ENCODE measurements at regions not wholly inside any gene's neighbourhood (a gene's known extent, or its start where the extent isn't known, plus 50 kb on each side); places are given as distances from the start of the nearest gene placed in this dataset.

- no peaks in the 10 kb centered on the region for H3K36me3 ChIP-seq
- no peak overlapping the region for H3K4me3 ChIP-seq
- no peak overlapping the region for H3K27ac ChIP-seq
- intact Hi-C loops (cut with DNase I), result no loop called here
- no peak overlapping the region for H3K9ac ChIP-seq (ENCODE audit: low read depth in 2 of 2, low read length in 2 of 2)
- H3K9me3 ChIP-seq, result no peaks in the 10 kb centered on the region
- no peaks in the 10 kb centered on the region for H3K4me1 ChIP-seq
- no peak for DNase-seq
- TF ChIP-seq CTCF (IDR thresholded peaks at IDR 0.05), result no peak
- H3K27me3 ChIP-seq, result no peaks in the 10 kb centered on the region
These were observed 108.4 kb downstream of the BLID start for GRCh38 chr11:122007601-122008071.

GRCh38 chr11:122004446-122004845 is 111.6 kb downstream of the BLID start:
- no peaks in the 10 kb centered on the region for H3K9me3 ChIP-seq
- no peaks in the 10 kb centered on the region for H3K36me3 ChIP-seq
- intact Hi-C loops (cut with DNase I), result no loop called here
- DNase-seq, result no peak
- H3K27me3 ChIP-seq, result no peaks in the 10 kb centered on the region
- no peak for TF ChIP-seq CTCF (IDR thresholded peaks at IDR 0.05)
- no peak overlapping the region for H3K9ac ChIP-seq (ENCODE audit: low read depth in 2 of 2, low read length in 2 of 2)
- H3K4me1 ChIP-seq, result no peaks in the 10 kb centered on the region
- H3K4me3 ChIP-seq, result no peak overlapping the region
- H3K27ac ChIP-seq, result no peak overlapping the region

GRCh38 chr11:122002926-122003325 is 113.1 kb downstream of the BLID start:
- no peak for DNase-seq
- H3K9ac ChIP-seq (ENCODE audit: low read depth in 2 of 2, low read length in 2 of 2), result no peak overlapping the region
- TF ChIP-seq CTCF (IDR thresholded peaks at IDR 0.05), result no peak
- H3K9me3 ChIP-seq, result no peaks in the 10 kb centered on the region
- no peak overlapping the region for H3K27ac ChIP-seq
- H3K4me3 ChIP-seq, result no peak overlapping the region
- no peaks in the 10 kb centered on the region for H3K36me3 ChIP-seq
- no peaks in the 10 kb centered on the region for H3K27me3 ChIP-seq
- H3K4me1 ChIP-seq, result no peaks in the 10 kb centered on the region
- intact Hi-C loops (cut with DNase I), result no loop called here

GRCh38 chr11:122002047-122002446 is 114.0 kb downstream of the BLID start:
- no peak for TF ChIP-seq CTCF (IDR thresholded peaks at IDR 0.05)
- H3K36me3 ChIP-seq, result no peaks in the 10 kb centered on the region
- intact Hi-C loops (cut with DNase I), result no loop called here
- no peaks in the 10 kb centered on the region for H3K9me3 ChIP-seq
- no peak for DNase-seq
- H3K27me3 ChIP-seq, result no peaks in the 10 kb centered on the region
- H3K4me3 ChIP-seq, result no peak overlapping the region
- no peak overlapping the region for H3K27ac ChIP-seq
- no peaks in the 10 kb centered on the region for H3K4me1 ChIP-seq
- no peak overlapping the region for H3K9ac ChIP-seq (ENCODE audit: low read depth in 2 of 2, low read length in 2 of 2)

- no peak overlapping the region for H3K27ac ChIP-seq
- H3K9ac ChIP-seq (ENCODE audit: low read depth in 2 of 2, low read length in 2 of 2), result no peak overlapping the region
- no peak for TF ChIP-seq CTCF (IDR thresholded peaks at IDR 0.05)
- H3K27me3 ChIP-seq, result no peaks in the 10 kb centered on the region
- no peak overlapping the region for H3K4me3 ChIP-seq
- H3K36me3 ChIP-seq, result no peaks in the 10 kb centered on the region
- intact Hi-C loops (cut with DNase I), result no loop called here
- H3K9me3 ChIP-seq, result no peaks in the 10 kb centered on the region
- no peak for DNase-seq
- no peaks in the 10 kb centered on the region for H3K4me1 ChIP-seq
These were observed 116.4 kb downstream of the BLID start for GRCh38 chr11:121999651-122000050.

GRCh38 chr11:121996574-121996973 is 119.4 kb downstream of the BLID start:
- Histone ChIP-seq H3K27ac (no peak overlapping the region), H3K4me3 (no peak overlapping the region), H3K27me3 (no peaks in the 10 kb centered on the region), H3K9ac (ENCODE audit: low read depth in 2 of 2, low read length in 2 of 2) (no peak overlapping the region), H3K4me1 (no peaks in the 10 kb centered on the region), H3K36me3 (no peaks in the 10 kb centered on the region), H3K9me3 (no peaks in the 10 kb centered on the region)
- TF ChIP-seq CTCF (IDR thresholded peaks at IDR 0.05), result no peak
- DNase-seq, result no peak
- intact Hi-C loops (cut with DNase I), result no loop called here

All from colonic mucosa (tissue), 4 donors.